ENCODE measurements at regions not wholly inside any gene's neighbourhood (a gene's known extent, or its start where the extent isn't known, plus 50 kb on each side); places are given as distances from the start of the nearest gene placed in this dataset.

- no peak for TF ChIP-seq EZH2phosphoT487 (conservative IDR thresholded peaks at IDR 0.05; ENCODE audit: low read length)
- TF ChIP-seq, protein P1, sequence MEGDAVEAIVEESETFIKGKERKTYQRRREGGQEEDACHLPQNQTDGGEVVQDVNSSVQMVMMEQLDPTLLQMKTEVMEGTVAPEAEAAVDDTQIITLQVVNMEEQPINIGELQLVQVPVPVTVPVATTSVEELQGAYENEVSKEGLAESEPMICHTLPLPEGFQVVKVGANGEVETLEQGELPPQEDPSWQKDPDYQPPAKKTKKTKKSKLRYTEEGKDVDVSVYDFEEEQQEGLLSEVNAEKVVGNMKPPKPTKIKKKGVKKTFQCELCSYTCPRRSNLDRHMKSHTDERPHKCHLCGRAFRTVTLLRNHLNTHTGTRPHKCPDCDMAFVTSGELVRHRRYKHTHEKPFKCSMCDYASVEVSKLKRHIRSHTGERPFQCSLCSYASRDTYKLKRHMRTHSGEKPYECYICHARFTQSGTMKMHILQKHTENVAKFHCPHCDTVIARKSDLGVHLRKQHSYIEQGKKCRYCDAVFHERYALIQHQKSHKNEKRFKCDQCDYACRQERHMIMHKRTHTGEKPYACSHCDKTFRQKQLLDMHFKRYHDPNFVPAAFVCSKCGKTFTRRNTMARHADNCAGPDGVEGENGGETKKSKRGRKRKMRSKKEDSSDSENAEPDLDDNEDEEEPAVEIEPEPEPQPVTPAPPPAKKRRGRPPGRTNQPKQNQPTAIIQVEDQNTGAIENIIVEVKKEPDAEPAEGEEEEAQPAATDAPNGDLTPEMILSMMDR (IDR thresholded peaks at IDR 0.05; ENCODE audit: insufficient read depth, low read length, poor library complexity, severe bottlenecking), result no peak
These were observed 189.0 kb downstream of the AACS start for GRCh38 chr12:125254236-125254635.
